ENCODE measurements at regions not wholly inside any gene's neighbourhood (a gene's known extent, or its start where the extent isn't known, plus 50 kb on each side); places are given as distances from the start of the nearest gene placed in this dataset.
"Not testable (repeated sequence)": the region's sequence is repeated elsewhere in the genome, so short reads cannot be mapped to it uniquely, and the experiment has no call there.

DNA sequence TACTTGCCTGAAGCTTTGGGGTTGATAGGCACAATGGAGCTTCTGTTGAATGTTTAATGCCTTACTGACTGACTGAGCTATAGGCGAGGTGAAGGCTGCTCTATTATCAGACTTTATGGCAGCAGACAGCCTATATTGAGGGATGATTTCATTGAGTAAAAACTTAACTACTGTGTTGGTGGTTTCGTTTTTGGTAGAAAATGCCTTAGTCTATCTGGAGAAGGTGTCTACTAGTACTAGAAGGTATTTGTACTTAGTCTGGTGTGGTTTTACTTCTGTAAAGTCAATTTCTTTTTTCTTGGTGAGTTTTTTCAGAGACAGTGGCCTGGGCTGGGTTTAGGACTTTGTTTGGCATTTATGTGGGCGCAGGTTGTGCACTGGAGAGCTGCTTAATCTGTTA, 97.2 kb downstream of the ALG1L2 start:
- CTCF ChIA-PET; intact Hi-C loops (cut with micrococcal nuclease); H3K4me2 ChIP-seq (ENCODE audit: low read depth, low read length); H3K9me1 ChIP-seq (ENCODE audit: insufficient read depth, low read length); H3K9ac ChIP-seq (ENCODE audit: low read depth, low read length); H2AK5ac ChIP-seq (ENCODE audit: low read depth, low read length); BruUV-seq (replicated peaks); H3K4ac ChIP-seq (ENCODE audit: low read depth, low read length); H2BK20ac ChIP-seq (ENCODE audit: low read depth, low read length); dilution Hi-C loops (cut with HindIII; ENCODE audit: low sequenced_read_pairs, unreplicated experiment); H3K79me1 ChIP-seq (ENCODE audit: low read depth in 1 of 2, low read length in 2 of 2); H4K5ac ChIP-seq (ENCODE audit: low read depth, low read length); H3K36me3 ChIP-seq (ENCODE audit: control insufficient read depth, insufficient read depth, low read length); H2AK9ac ChIP-seq (replicated peaks; ENCODE audit: low read depth, low read length, poor library complexity); H2BK5ac ChIP-seq (ENCODE audit: low read depth, low read length, poor library complexity, severe bottlenecking); H3K14ac ChIP-seq (replicated peaks; ENCODE audit: low read depth, low read length); H2AFZ ChIP-seq (replicated peaks; ENCODE audit: low read length, poor library complexity); H3K23ac ChIP-seq (ENCODE audit: low read depth, low read length); H3K4me3 ChIP-seq (ENCODE audit: insufficient read depth, low read depth, low read length); H2BK120ac ChIP-seq (ENCODE audit: low read depth, low read length); in situ Hi-C loops (cut with MboI; ENCODE audit: low sequenced_read_pairs); H3K4me1 ChIP-seq (ENCODE audit: control insufficient read depth, insufficient read depth, low read length); H4K91ac ChIP-seq (ENCODE audit: insufficient read depth, low read depth, low read length); H4K20me1 ChIP-seq (ENCODE audit: insufficient read depth, low read length); H2BK15ac ChIP-seq (ENCODE audit: low read depth, low read length); POLR2A ChIA-PET (ENCODE audit: unreplicated experiment); H3K56ac ChIP-seq (ENCODE audit: extremely low read depth, insufficient read depth, low read length); H3K27me3 ChIP-seq (ENCODE audit: control insufficient read depth, insufficient read depth, low read length); H3K27ac ChIP-seq (ENCODE audit: insufficient read depth, low read length); DNase-seq; H3K18ac ChIP-seq (ENCODE audit: low read depth, low read length); H3K9me3 ChIP-seq (ENCODE audit: control insufficient read depth, insufficient read depth, low read length); ATAC-seq (ENCODE audit: low read depth); H4K8ac ChIP-seq (ENCODE audit: low read depth in 2 of 2, low read length in 2 of 2): not testable (repeated sequence)
- WGBS, 2 experiments (ENCODE audit: extremely low coverage in 2 of 2, insufficient read length in 1 of 2) = no CpG with 5 or more reads among the region's 3 CpGs

DNA sequence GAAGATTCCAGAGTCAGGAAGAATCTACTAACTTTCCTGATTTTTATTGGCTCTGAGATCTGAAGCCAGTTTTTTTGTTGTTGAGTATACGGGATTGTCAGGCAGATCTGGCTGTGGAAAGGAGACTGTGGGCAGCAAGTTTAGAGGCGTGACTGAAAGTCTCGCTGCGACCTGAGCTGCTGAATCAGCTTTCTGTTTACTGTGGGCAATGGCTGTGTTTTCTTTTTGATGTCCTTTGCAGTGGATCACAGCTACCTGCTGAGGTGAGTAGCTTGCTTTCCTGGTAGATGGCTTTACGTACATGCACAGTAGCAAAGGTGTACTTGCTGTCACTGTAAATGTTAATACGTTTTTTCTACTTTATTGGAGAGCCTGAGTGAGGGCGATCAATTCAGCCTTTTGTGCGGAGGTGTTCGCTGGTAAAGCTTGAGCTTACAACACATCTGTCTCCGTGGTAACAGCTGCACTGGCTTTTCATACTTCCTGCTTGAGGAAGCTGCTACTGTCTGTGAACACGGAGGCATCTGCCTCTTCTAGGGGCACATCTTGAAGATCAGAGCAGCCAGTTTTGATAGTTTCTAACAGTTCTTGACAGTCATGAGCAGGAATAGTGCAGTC, 97.8 kb downstream of the ALG1L2 start:
- dilution Hi-C loops (cut with HindIII; ENCODE audit: low sequenced_read_pairs, unreplicated experiment); H2BK5ac ChIP-seq (ENCODE audit: low read depth, low read length, poor library complexity, severe bottlenecking); H3K4me1 ChIP-seq (ENCODE audit: control insufficient read depth, insufficient read depth, low read length); H4K91ac ChIP-seq (ENCODE audit: insufficient read depth, low read depth, low read length); H3K36me3 ChIP-seq (ENCODE audit: control insufficient read depth, insufficient read depth, low read length); H4K5ac ChIP-seq (ENCODE audit: low read depth, low read length); H2AK9ac ChIP-seq (replicated peaks; ENCODE audit: low read depth, low read length, poor library complexity); CTCF ChIA-PET; H4K20me1 ChIP-seq (ENCODE audit: insufficient read depth, low read length); POLR2A ChIA-PET (ENCODE audit: unreplicated experiment); H3K9ac ChIP-seq (ENCODE audit: low read depth, low read length); H2BK120ac ChIP-seq (ENCODE audit: low read depth, low read length); H3K9me1 ChIP-seq (ENCODE audit: insufficient read depth, low read length); H3K27me3 ChIP-seq (ENCODE audit: control insufficient read depth, insufficient read depth, low read length); H3K14ac ChIP-seq (replicated peaks; ENCODE audit: low read depth, low read length); DNase-seq; H2BK15ac ChIP-seq (ENCODE audit: low read depth, low read length); H2AFZ ChIP-seq (replicated peaks; ENCODE audit: low read length, poor library complexity); H4K8ac ChIP-seq (ENCODE audit: low read depth in 2 of 2, low read length in 2 of 2); H3K9me3 ChIP-seq (ENCODE audit: control insufficient read depth, insufficient read depth, low read length); H3K79me1 ChIP-seq (ENCODE audit: low read depth in 1 of 2, low read length in 2 of 2); H3K18ac ChIP-seq (ENCODE audit: low read depth, low read length); H3K4ac ChIP-seq (ENCODE audit: low read depth, low read length); H2AK5ac ChIP-seq (ENCODE audit: low read depth, low read length); ATAC-seq (ENCODE audit: low read depth); BruUV-seq (replicated peaks); in situ Hi-C loops (cut with MboI; ENCODE audit: low sequenced_read_pairs); H2BK20ac ChIP-seq (ENCODE audit: low read depth, low read length); H3K56ac ChIP-seq (ENCODE audit: extremely low read depth, insufficient read depth, low read length); H3K27ac ChIP-seq (ENCODE audit: insufficient read depth, low read length); H3K23ac ChIP-seq (ENCODE audit: low read depth, low read length); intact Hi-C loops (cut with micrococcal nuclease): not testable (repeated sequence)
- peak overlapping the region; percentile 41 for H3K4me3 ChIP-seq (ENCODE audit: insufficient read depth, low read depth, low read length)
- WGBS, 2 experiments (ENCODE audit: extremely low coverage in 2 of 2, insufficient read length in 1 of 2) = no CpG with 5 or more reads among the region's 11 CpGs
- peak overlapping the region; percentile 96 for H3K4me2 ChIP-seq (ENCODE audit: low read depth, low read length)
